ENCODE measurements at regions not wholly inside any gene's neighbourhood (a gene's known extent, or its start where the extent isn't known, plus 50 kb on each side); places are given as distances from the start of the nearest gene placed in this dataset.

- Histone ChIP-seq H3K27me3 (ENCODE audit: low read depth, low read length) (peaks cover 18% of the 10 kb centered on the region), H3K4me2 (ENCODE audit: low read length) (no peak overlapping the region)
Observed at GRCh38 chr9:135036861-135037465, 50.5 kb upstream of the OLFM1 start.

GRCh38 chr9:135037521-135038250 is 49.8 kb upstream of the OLFM1 start:
- Histone ChIP-seq H4K20me1 (ENCODE audit: insufficient read depth, low read length) (no peaks in the 10 kb centered on the region), H3K9me3 (ENCODE audit: insufficient read depth, low read length) (no peaks in the 10 kb centered on the region), H3K36me3 (replicated peaks; ENCODE audit: low read depth, low read length) (no peaks in the 10 kb centered on the region), H3K9ac (ENCODE audit: low read length) (no peak overlapping the region), H3K27me3 (ENCODE audit: low read depth, low read length) (peaks cover 21% of the 10 kb centered on the region), H3K27ac (ENCODE audit: low read length) (no peak overlapping the region), H3K79me2 (ENCODE audit: low read length) (no peaks in the 10 kb centered on the region), H3K4me3 (ENCODE audit: low read length) (no peak overlapping the region), H2AFZ (ENCODE audit: low read depth, low read length) (no peak overlapping the region), H3K4me2 (ENCODE audit: low read length) (no peak overlapping the region), H3K4me1 (ENCODE audit: low read length) (no peaks in the 10 kb centered on the region)
- no peak for TF ChIP-seq CTCF (IDR thresholded peaks at IDR 0.05; ENCODE audit: low read depth, low read length)
- TF ChIP-seq EZH2phosphoT487 (IDR thresholded peaks at IDR 0.05; ENCODE audit: low read depth): no peak

More at GRCh38 chr9:135036861-135037465, 50.5 kb upstream of the OLFM1 start:
- Histone ChIP-seq H3K36me3 (replicated peaks; ENCODE audit: low read depth, low read length) (no peaks in the 10 kb centered on the region), H3K27ac (ENCODE audit: low read length) (no peak overlapping the region), H3K9ac (ENCODE audit: low read length) (no peak overlapping the region), H2AFZ (ENCODE audit: low read depth, low read length) (no peak overlapping the region), H3K79me2 (ENCODE audit: low read length) (no peaks in the 10 kb centered on the region), H3K4me3 (ENCODE audit: low read length) (no peak overlapping the region), H3K9me3 (ENCODE audit: insufficient read depth, low read length) (no peaks in the 10 kb centered on the region), H4K20me1 (ENCODE audit: insufficient read depth, low read length) (no peaks in the 10 kb centered on the region), H3K4me1 (ENCODE audit: low read length) (no peaks in the 10 kb centered on the region)
- TF ChIP-seq CTCF (IDR thresholded peaks at IDR 0.05; ENCODE audit: low read depth, low read length) (no peak), EZH2phosphoT487 (IDR thresholded peaks at IDR 0.05; ENCODE audit: low read depth) (no peak)

Measured in OCI-LY3 (cell line).